ENCODE measurements at regions not wholly inside any gene's neighbourhood (a gene's known extent, or its start where the extent isn't known, plus 50 kb on each side); places are given as distances from the start of the nearest gene placed in this dataset.

DNA sequence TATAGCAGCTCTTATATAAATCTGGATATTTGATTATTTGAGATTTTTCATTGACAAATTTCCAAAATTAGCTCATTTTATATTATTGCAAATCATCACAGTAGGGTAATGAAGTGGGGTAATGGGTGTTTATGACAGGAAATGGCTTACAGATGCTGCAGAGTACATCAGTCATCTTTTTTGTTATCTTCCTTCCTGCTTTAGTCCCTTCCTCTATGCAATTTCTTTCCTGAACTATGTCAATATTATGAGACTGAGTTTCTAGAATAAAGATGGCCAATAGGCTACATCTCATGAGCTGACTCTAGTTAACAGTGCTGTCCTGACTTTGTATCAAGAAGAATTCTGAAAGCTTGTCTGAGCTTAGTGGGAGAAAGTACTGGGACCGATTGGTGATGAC lies 244.5 kb downstream of the XPNPEP1 start:
- no peaks in the 10 kb centered on the region for H3K23me2 ChIP-seq (ENCODE audit: low read depth, low read length)
- no peak overlapping the region for H3K23ac ChIP-seq (ENCODE audit: insufficient read length)
- H3K79me2 ChIP-seq (ENCODE audit: control insufficient read depth in 1 of 2, insufficient read depth in 2 of 2, low read length in 2 of 2), result no peaks in the 10 kb centered on the region
- H3K14ac ChIP-seq (ENCODE audit: insufficient read length), result no peak overlapping the region
- H3K4me2 ChIP-seq (ENCODE audit: insufficient read depth in 1 of 2, low read depth in 2 of 2, low read length in 2 of 2), result no peak overlapping the region
- no peak overlapping the region for H3K18ac ChIP-seq (ENCODE audit: extremely low read depth, low read length)
- no peak overlapping the region for H2BK12ac ChIP-seq (ENCODE audit: low read depth, low read length)
- H3K4ac ChIP-seq (replicated peaks; ENCODE audit: insufficient read length, low read depth, low read length), result no peak overlapping the region
- ChIA-PET POLR2A (ENCODE audit: partially characterized antibody) (no interaction called here), CTCF (ENCODE audit: partially characterized antibody) (interaction anchor here (1.5 kb wide), 1 partner anchor 79 kb away, joined by 3 read pairs; no protein-coding TSS in a partner anchor)
- H4K91ac ChIP-seq (replicated peaks; ENCODE audit: insufficient read length, low read length), result no peak overlapping the region
- TF ChIP-seq PHF8 (conservative IDR thresholded peaks at IDR 0.05; ENCODE audit: low read depth, low read length) (no peak), RBBP5 (IDR thresholded peaks at IDR 0.05; ENCODE audit: borderline replicate concordance, low read depth, low read length) (no peak), JUND (IDR thresholded peaks at IDR 0.05; ENCODE audit: low read length) (no peak), BRCA1 (IDR thresholded peaks at IDR 0.05; ENCODE audit: low read depth, low read length) (no peak), CTBP2 (IDR thresholded peaks at IDR 0.05; ENCODE audit: borderline replicate concordance, insufficient read depth, insufficient read length, low read length) (no peak), GABPA (IDR thresholded peaks at IDR 0.05; ENCODE audit: borderline replicate concordance, insufficient read depth, low read length) (no peak)
- H3K56ac ChIP-seq (replicated peaks; ENCODE audit: insufficient read length, low read depth, low read length), result no peak overlapping the region
- no peak overlapping the region for H3K9ac ChIP-seq (replicated peaks in 1 of 4; ENCODE audit: extremely low read depth in 1 of 4, low read depth in 3 of 4, low read length in 3 of 4)
- no peaks in the 10 kb centered on the region for H3K79me1 ChIP-seq (ENCODE audit: low read depth, low read length)
- H4K20me1 ChIP-seq (replicated peaks in 1 of 2; ENCODE audit: control insufficient read depth in 1 of 2, insufficient read depth in 2 of 2, low read length in 2 of 2), result no peaks in the 10 kb centered on the region
- H2AFZ ChIP-seq (ENCODE audit: low read length), result no peak overlapping the region
- H3K4me1 ChIP-seq (replicated peaks in 1 of 4; ENCODE audit: control insufficient read depth in 3 of 4, insufficient read depth in 4 of 4, low read length in 3 of 4), result no peaks in the 10 kb centered on the region
- H3K27ac ChIP-seq (ENCODE audit: low read depth, low read length), result no peak overlapping the region
- no peak overlapping the region for H4K8ac ChIP-seq (ENCODE audit: extremely low read depth, insufficient read depth, low read length)
- 85% methylated on average over 1 of the region's 1 CpG; no CpG with 5 or more reads in 1 of the 2 experiments for WGBS, 2 experiments (ENCODE audit: extremely low coverage in 1 of 2, insufficient coverage in 1 of 2, insufficient read length in 1 of 2, insufficient replicate concordance in 2 of 2, low coverage in 1 of 2, low lambda C conversion rate in 2 of 2, missing lambda C conversion rate in 1 of 2)
- no peak overlapping the region for H3K4me3 ChIP-seq (ENCODE audit: extremely low read depth in 1 of 4, insufficient read depth in 2 of 4, low read depth in 3 of 4, low read length in 4 of 4)
- DNase-seq (ENCODE audit: low read depth in 1 of 2, low spot score in 2 of 2), result no peak
- no peak overlapping the region for H4K5ac ChIP-seq (ENCODE audit: insufficient read length, low read depth, low read length)
- FAIRE-seq, result no peak
- H3K36me3 ChIP-seq (ENCODE audit: control insufficient read depth in 2 of 4, insufficient read depth in 4 of 4, low read length in 3 of 4), result no peaks in the 10 kb centered on the region
- peaks cover 0 to 1% (median 0%) of the 10 kb centered on the region in 4 experiments; a peak in 1 of 7 replicates for H3K27me3 ChIP-seq (replicated peaks in 1 of 4; ENCODE audit: control insufficient read depth in 3 of 4, extremely low read depth in 1 of 4, insufficient read depth in 3 of 4, low read length in 3 of 4)
- no peaks in the 10 kb centered on the region for H3K9me3 ChIP-seq (ENCODE audit: insufficient read depth in 2 of 2, low read depth in 1 of 2, low read length in 1 of 2)
- no peak overlapping the region for H2BK15ac ChIP-seq (ENCODE audit: low read length)
- H2BK20ac ChIP-seq (ENCODE audit: low read length), result no peak overlapping the region
- no peak overlapping the region for H2BK120ac ChIP-seq (replicated peaks; ENCODE audit: low read depth, low read length)
- no peak overlapping the region for H2BK5ac ChIP-seq (ENCODE audit: low read depth, low read length)
- no peak overlapping the region for H2AK5ac ChIP-seq (ENCODE audit: low read depth, low read length)
